ENCODE measurements at regions not wholly inside any gene's neighbourhood (a gene's known extent, or its start where the extent isn't known, plus 50 kb on each side); places are given as distances from the start of the nearest gene placed in this dataset.
A peak's percentile ranks its signal among the peaks of the same experiment; 100 is the strongest.

DNA sequence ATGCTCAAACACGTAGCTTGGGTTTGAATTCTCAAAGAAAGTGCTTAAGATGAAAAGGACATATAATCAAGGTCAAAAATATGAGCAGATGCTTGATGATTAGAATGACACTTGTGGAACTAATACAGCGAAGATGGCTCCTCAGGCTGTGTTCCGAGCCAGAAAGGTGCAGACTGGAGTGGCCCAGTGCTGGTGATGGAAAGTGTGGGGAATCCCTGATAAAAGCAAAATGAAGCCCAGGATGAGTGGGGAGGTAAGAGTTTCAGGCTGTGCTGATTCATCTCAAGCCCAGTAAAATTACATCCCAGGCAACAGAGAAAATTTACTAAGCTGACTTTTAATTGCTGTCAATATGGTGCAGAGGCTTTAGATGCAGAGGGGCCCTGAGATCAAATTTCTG lies 77.8 kb upstream of the IKZF1 start:
- TF ChIP-seq, protein P1, sequence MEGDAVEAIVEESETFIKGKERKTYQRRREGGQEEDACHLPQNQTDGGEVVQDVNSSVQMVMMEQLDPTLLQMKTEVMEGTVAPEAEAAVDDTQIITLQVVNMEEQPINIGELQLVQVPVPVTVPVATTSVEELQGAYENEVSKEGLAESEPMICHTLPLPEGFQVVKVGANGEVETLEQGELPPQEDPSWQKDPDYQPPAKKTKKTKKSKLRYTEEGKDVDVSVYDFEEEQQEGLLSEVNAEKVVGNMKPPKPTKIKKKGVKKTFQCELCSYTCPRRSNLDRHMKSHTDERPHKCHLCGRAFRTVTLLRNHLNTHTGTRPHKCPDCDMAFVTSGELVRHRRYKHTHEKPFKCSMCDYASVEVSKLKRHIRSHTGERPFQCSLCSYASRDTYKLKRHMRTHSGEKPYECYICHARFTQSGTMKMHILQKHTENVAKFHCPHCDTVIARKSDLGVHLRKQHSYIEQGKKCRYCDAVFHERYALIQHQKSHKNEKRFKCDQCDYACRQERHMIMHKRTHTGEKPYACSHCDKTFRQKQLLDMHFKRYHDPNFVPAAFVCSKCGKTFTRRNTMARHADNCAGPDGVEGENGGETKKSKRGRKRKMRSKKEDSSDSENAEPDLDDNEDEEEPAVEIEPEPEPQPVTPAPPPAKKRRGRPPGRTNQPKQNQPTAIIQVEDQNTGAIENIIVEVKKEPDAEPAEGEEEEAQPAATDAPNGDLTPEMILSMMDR (IDR thresholded peaks at IDR 0.05): no peak
- H3K9me3 ChIP-seq: peaks cover 24% of the 10 kb centered on the region
- H3K36me3 ChIP-seq (ENCODE audit: low read depth): no peaks in the 10 kb centered on the region
- H3K4me3 ChIP-seq: no peak overlapping the region
- no peak for ATAC-seq
- no peak for DNase-seq
- intact Hi-C loops (cut with DNase I, micrococcal nuclease): no loop called here
- no peaks in the 10 kb centered on the region for H3K4me1 ChIP-seq (ENCODE audit: low read depth)

DNA sequence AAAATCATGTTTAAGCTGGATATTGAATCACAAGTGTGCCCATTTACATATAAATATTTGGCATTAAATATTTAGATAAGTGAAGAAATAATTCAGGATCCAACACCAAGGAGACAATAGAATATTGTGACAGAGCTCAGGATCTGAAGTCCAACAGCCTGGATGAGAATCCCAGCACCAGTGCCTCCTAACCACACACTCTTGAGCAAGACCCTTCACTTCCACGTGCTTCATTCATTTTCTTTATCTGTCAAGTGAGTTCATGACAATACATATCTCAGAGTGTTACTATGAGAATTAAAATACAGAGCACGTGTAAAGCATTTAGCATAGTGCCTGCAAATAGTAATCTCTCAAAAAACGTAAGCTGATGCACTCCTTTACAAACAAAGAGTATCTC lies 78.4 kb upstream of the IKZF1 start:
- ATAC-seq (no peak), DNase-seq (no peak)
- H3K9me3 ChIP-seq: peaks cover 24% of the 10 kb centered on the region
- no peaks in the 10 kb centered on the region for H3K36me3 ChIP-seq (ENCODE audit: low read depth)
- intact Hi-C loops (cut with DNase I, micrococcal nuclease): no loop called here
- TF ChIP-seq, protein P1 (IDR thresholded peaks at IDR 0.05): no peak
- H3K4me3 ChIP-seq: no peak overlapping the region
- H3K4me1 ChIP-seq (ENCODE audit: low read depth): no peaks in the 10 kb centered on the region

DNA sequence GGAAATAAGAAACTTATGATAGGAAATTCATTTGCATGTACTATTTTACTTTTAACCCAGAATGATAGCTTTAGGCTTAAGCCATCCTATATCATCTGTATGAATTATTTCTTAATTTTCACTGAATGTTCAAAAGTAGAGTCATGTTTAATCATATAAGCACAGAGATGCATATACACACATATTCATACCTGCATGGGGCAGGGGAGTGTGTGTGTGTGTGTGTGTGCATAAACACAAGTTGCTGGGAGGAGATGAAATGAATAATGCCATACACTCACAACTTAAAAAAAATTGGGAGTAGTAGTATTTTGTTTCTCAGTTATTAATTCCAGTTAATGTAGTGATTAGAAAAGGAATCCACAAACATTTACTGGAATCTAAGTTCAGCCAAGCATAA lies 83.1 kb upstream of the IKZF1 start:
- no peaks in the 10 kb centered on the region for H3K4me1 ChIP-seq (ENCODE audit: low read depth)
- intact Hi-C loops (cut with DNase I, micrococcal nuclease): no loop called here
- TF ChIP-seq, protein P1 (IDR thresholded peaks at IDR 0.05): no peak
- DNase-seq (no peak), ATAC-seq (no peak)
- H3K4me3 ChIP-seq: no peak overlapping the region
- H3K36me3 ChIP-seq (ENCODE audit: low read depth): no peaks in the 10 kb centered on the region
- H3K9me3 ChIP-seq: peaks cover 13% of the 10 kb centered on the region

GRCh38 chr7:50221028-50221427 lies 83.5 kb upstream of the IKZF1 start:
- no peak for DNase-seq
- intact Hi-C loops (cut with DNase I, micrococcal nuclease): no loop called here

DNA sequence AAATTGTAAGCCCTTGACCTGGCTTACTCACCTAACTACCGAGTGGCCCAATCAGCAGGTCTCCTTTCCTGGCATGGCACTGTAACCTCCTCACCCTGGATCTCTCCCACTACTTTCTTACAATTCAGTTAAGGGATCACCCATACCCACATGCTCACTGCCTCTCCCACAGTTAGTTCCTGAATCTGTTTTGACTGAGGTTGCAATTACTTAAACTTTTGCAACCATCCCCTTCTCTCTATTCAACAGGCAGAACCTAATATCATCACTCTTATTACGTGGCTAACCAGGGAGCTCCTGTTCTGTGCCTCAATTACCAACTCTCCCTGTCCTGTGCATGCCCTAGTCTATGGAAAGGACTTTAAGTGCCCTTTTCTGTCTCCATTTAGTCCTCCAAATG lies 84.2 kb upstream of the IKZF1 start:
- TF ChIP-seq, protein P1 (IDR thresholded peaks at IDR 0.05): no peak

More at GRCh38 chr7:50221028-50221427, 83.5 kb upstream of the IKZF1 start:
- Histone ChIP-seq H3K4me1 (ENCODE audit: low read depth) (no peaks in the 10 kb centered on the region), H3K9me3 (peaks cover 13% of the 10 kb centered on the region), H3K4me3 (no peak overlapping the region), H3K36me3 (ENCODE audit: low read depth) (no peaks in the 10 kb centered on the region)
- peak; percentile 44 for ATAC-seq
- TF ChIP-seq, protein P1 (IDR thresholded peaks at IDR 0.05): no peak

GRCh38 chr7:50217821-50218281 lies 86.7 kb upstream of the IKZF1 start:
- ATAC-seq (no peak), DNase-seq (no peak)
- Histone ChIP-seq H3K9me3 (peaks cover 8% of the 10 kb centered on the region), H3K4me3 (no peak overlapping the region), H3K36me3 (ENCODE audit: low read depth) (no peaks in the 10 kb centered on the region), H3K4me1 (ENCODE audit: low read depth) (no peaks in the 10 kb centered on the region)
- intact Hi-C loops (cut with DNase I, micrococcal nuclease): no loop called here
- TF ChIP-seq, protein P1 (IDR thresholded peaks at IDR 0.05): no peak

More for the DNA sequence above, 84.2 kb upstream of the IKZF1 start:
- intact Hi-C loops (cut with DNase I, micrococcal nuclease): no loop called here
- ATAC-seq (peak; percentile 12), DNase-seq (no peak)
- no peaks in the 10 kb centered on the region for H3K36me3 ChIP-seq (ENCODE audit: low read depth)
- H3K4me3 ChIP-seq: no peak overlapping the region
- H3K9me3 ChIP-seq: peaks cover 13% of the 10 kb centered on the region
- no peaks in the 10 kb centered on the region for H3K4me1 ChIP-seq (ENCODE audit: low read depth)
